OCI-LY1 (cell line): ENCODE measurements at regions not wholly inside any gene's neighbourhood (a gene's known extent, or its start where the extent isn't known, plus 50 kb on each side); places are given as distances from the start of the nearest gene placed in this dataset.

Experiments
- EZH2 ChIP-seq: fragments of 200-600 bp; sonication (generic), shearing (Covaris generic); IDR thresholded peaks from 2 replicates; pipeline ENCODE4 v1.8.0; 2017; ENCODE audit warnings: borderline replicate concordance, mixed run types, mild to moderate bottlenecking, antibody characterized with exemption, low read length, moderate library complexity, mixed read lengths
- TF ChIP-seq, protein P1 (sequence below): fragments of 200-600 bp; sonication (generic), shearing (Covaris generic); IDR thresholded peaks from 2 replicates; pipeline ENCODE4 v1.5.1; 2017; ENCODE audit warnings: mild to moderate bottlenecking, antibody characterized with exemption, low read length, moderate library complexity, mixed read lengths

DNA sequence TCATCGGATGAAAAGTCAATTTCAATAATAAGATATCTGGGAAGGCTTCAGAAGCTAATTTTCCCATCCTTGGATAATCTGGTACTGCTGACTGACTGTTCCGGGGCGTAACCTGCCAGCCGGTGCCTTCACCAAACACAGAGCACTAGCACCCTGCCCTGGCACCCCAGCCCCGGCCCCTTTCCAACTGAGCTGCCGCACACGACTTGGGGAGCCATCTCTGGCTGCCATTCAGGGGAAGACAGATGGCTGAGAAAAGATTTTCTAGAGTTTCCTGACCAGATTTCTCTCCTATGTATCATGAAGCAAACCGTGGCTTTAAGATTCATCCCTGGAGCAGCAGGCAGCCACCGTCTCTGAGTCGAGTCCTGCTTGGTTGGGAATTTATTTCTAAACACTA, 96.0 kb upstream of the SYT6 start:
- TF ChIP-seq, protein P1, sequence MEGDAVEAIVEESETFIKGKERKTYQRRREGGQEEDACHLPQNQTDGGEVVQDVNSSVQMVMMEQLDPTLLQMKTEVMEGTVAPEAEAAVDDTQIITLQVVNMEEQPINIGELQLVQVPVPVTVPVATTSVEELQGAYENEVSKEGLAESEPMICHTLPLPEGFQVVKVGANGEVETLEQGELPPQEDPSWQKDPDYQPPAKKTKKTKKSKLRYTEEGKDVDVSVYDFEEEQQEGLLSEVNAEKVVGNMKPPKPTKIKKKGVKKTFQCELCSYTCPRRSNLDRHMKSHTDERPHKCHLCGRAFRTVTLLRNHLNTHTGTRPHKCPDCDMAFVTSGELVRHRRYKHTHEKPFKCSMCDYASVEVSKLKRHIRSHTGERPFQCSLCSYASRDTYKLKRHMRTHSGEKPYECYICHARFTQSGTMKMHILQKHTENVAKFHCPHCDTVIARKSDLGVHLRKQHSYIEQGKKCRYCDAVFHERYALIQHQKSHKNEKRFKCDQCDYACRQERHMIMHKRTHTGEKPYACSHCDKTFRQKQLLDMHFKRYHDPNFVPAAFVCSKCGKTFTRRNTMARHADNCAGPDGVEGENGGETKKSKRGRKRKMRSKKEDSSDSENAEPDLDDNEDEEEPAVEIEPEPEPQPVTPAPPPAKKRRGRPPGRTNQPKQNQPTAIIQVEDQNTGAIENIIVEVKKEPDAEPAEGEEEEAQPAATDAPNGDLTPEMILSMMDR = no peak
- no peak for TF ChIP-seq EZH2
